ENCODE measurements at regions not wholly inside any gene's neighbourhood (a gene's known extent, or its start where the extent isn't known, plus 50 kb on each side); places are given as distances from the start of the nearest gene placed in this dataset.

GRCh38 chr12:83793616-83794015, 1106.9 kb downstream of the TMTC2 start (continued):
- TF ChIP-seq KDM1A (IDR thresholded peaks at IDR 0.05; ENCODE audit: low read depth) (no peak), SMC3 (IDR thresholded peaks at IDR 0.05) (no peak), ZNF302 (CRISPR knock-in tag; IDR thresholded peaks at IDR 0.05) (no peak), KDM5A (IDR thresholded peaks at IDR 0.05) (no peak), FOSL2 (IDR thresholded peaks at IDR 0.05) (no peak), FOSL2 (CRISPR knock-in tag; IDR thresholded peaks at IDR 0.05) (no peak), POLR2AphosphoS2 (conservative IDR thresholded peaks at IDR 0.05; ENCODE audit: low read length) (no peak)

DNA sequence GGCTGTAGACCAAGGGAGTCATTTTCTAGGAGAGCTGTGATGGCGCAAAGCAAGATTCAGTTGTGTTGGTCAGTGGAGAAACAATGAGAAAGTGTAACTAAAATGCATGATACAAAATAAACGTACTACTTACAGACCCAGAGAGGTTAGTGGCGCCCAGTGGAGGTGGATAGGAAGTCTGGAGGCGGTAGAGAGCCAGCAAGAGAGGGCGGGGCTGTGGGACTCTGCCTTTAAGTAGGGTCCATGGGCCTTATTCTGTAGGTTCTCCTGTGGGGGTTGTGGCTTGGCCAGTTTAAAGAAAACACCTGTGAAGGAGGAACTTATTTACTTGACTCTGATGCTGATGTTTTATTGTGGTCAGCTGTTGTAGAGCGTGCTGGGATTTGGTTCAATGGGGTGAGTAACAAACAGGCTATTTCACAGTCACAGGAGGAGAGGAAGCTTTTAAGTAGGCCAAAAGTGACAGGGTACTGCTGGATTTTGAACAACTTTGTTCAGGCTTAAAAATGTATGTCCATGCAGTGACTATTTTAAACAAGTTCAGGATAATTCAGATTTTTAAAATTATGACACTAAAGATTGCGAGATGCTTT, 1097.7 kb downstream of the TMTC2 start:
- DNase-seq (ENCODE audit: low read depth in 1 of 2, low spot score in 1 of 2) (no peak), FAIRE-seq (no peak), ATAC-seq (peak in 1 of 2 experiments; percentile 44; a peak in 2 of 6 replicates)
- ChIA-PET CTCF (no interaction called here), POLR2A (no interaction called here)
- H3K4me2 ChIP-seq: no peak overlapping the region
- H3K27ac ChIP-seq: no peak overlapping the region
- no peak for TF ChIP-seq POLR2AphosphoS2 (conservative IDR thresholded peaks at IDR 0.05; ENCODE audit: low read length)
- H3K4me1 ChIP-seq: no peaks in the 10 kb centered on the region
- WGBS (ENCODE audit: missing lambda C conversion rate): 63% methylated on average over 7 of the region's 7 CpGs
- H3K9me3 ChIP-seq: no peaks in the 10 kb centered on the region
- H3K4me3 ChIP-seq: no peak overlapping the region

GRCh38 chr12:83779526-83779925, 1092.8 kb downstream of the TMTC2 start:
- Histone ChIP-seq H3K27ac (no peak overlapping the region), H3K9me3 (no peaks in the 10 kb centered on the region), H3K4me1 (no peaks in the 10 kb centered on the region), H3K4me3 (no peak overlapping the region), H3K4me2 (no peak overlapping the region)
- TF ChIP-seq POLR2AphosphoS2 (conservative IDR thresholded peaks at IDR 0.05; ENCODE audit: low read length) (no peak), HMGXB4 (CRISPR knock-in tag; IDR thresholded peaks at IDR 0.05; ENCODE audit: borderline replicate concordance) (no peak), BCL3 (IDR thresholded peaks at IDR 0.05) (no peak), ZSCAN20 (CRISPR knock-in tag; IDR thresholded peaks at IDR 0.05) (no peak), ESRRA (IDR thresholded peaks at IDR 0.05; ENCODE audit: borderline replicate concordance, low read length) (no peak), CHD2 (IDR thresholded peaks at IDR 0.05; ENCODE audit: low read length, partially characterized antibody) (no peak)
- TF ChIP-seq, protein P1, sequence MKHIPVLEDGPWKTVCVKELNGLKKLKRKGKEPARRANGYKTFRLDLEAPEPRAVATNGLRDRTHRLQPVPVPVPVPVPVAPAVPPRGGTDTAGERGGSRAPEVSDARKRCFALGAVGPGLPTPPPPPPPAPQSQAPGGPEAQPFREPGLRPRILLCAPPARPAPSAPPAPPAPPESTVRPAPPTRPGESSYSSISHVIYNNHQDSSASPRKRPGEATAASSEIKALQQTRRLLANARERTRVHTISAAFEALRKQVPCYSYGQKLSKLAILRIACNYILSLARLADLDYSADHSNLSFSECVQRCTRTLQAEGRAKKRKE (CRISPR knock-in tag; IDR thresholded peaks at IDR 0.05; ENCODE audit: low read depth): no peak
- FAIRE-seq (no peak), DNase-seq (ENCODE audit: low read depth in 1 of 2, low spot score in 1 of 2) (no peak), ATAC-seq (no peak)
- CTCF ChIA-PET: no interaction called here
- 23% methylated on average over 2 of the region's 2 CpGs for WGBS (ENCODE audit: missing lambda C conversion rate)
- POLR2A ChIA-PET: no interaction called here

DNA sequence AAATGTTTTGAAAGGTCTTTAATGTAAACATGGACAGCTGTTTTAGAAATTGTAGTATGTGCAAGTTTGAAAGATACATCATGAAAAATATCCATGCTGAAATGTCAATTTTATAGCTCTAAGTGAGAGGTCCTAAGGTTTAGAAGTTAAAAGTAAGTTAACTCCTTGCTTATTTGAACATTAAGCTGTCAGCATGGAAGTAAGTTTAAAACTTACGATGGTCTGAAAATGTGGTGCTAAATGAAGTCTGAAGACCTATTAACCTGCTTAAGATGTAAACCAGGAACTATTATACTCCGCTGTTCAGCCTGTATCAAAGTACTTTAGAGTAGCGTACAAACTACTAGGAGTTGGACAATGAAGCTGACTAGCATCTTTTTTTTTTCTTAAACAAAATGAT, 1082.4 kb downstream of the TMTC2 start:
- FAIRE-seq (peak; percentile 63), DNase-seq (ENCODE audit: low read depth in 1 of 2, low spot score in 1 of 2) (no peak), ATAC-seq (no peak)
- no peak overlapping the region for H3K4me3 ChIP-seq
- 88% methylated on average over 3 of the region's 3 CpGs for WGBS (ENCODE audit: missing lambda C conversion rate)
- H3K27ac ChIP-seq: no peak overlapping the region
- ChIA-PET CTCF (no interaction called here), POLR2A (no interaction called here)
- H3K4me1 ChIP-seq: no peaks in the 10 kb centered on the region
- H3K4me2 ChIP-seq: no peak overlapping the region
- H3K9me3 ChIP-seq: no peaks in the 10 kb centered on the region; the same call in 2 of the 3 replicates
- no peak for TF ChIP-seq KDM5A (IDR thresholded peaks at IDR 0.05)
- no peak for TF ChIP-seq HOXA7 (CRISPR knock-in tag; IDR thresholded peaks at IDR 0.05)
- no peak for TF ChIP-seq RARB (CRISPR knock-in tag; IDR thresholded peaks at IDR 0.05)
- no peak for TF ChIP-seq HEYL (CRISPR knock-in tag; IDR thresholded peaks at IDR 0.05)
- no peak for TF ChIP-seq NPAS2 (CRISPR knock-in tag; IDR thresholded peaks at IDR 0.05; ENCODE audit: borderline replicate concordance)
- no peak for TF ChIP-seq CEBPB (IDR thresholded peaks at IDR 0.05)
- no peak for TF ChIP-seq HES2 (IDR thresholded peaks at IDR 0.05)
- TF ChIP-seq RNF2 (IDR thresholded peaks at IDR 0.05; ENCODE audit: borderline replicate concordance, low read depth): no peak
- TF ChIP-seq RFX5 (IDR thresholded peaks at IDR 0.05): no peak
- TF ChIP-seq ZSCAN20 (CRISPR knock-in tag; IDR thresholded peaks at IDR 0.05): no peak
- TF ChIP-seq, protein P2, sequence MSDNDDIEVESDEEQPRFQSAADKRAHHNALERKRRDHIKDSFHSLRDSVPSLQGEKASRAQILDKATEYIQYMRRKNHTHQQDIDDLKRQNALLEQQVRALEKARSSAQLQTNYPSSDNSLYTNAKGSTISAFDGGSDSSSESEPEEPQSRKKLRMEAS (IDR thresholded peaks at IDR 0.05): no peak
- no peak for TF ChIP-seq TFCP2L1 (CRISPR knock-in tag; IDR thresholded peaks at IDR 0.05)
- no peak for TF ChIP-seq SMC3 (IDR thresholded peaks at IDR 0.05)
- no peak for TF ChIP-seq FOSB (CRISPR knock-in tag; IDR thresholded peaks at IDR 0.05)
- TF ChIP-seq GATA3 (IDR thresholded peaks at IDR 0.05; ENCODE audit: borderline replicate concordance): no peak
- no peak for TF ChIP-seq CTCF (IDR thresholded peaks at IDR 0.05)
- TF ChIP-seq RAD21 (conservative IDR thresholded peaks at IDR 0.05 in 1 of 2, IDR thresholded peaks at IDR 0.05 in 1 of 2): no peak

Measured in A549 (cell line).